Superior temporal gyrus (tissue), 1 donor: ENCODE measurements at regions not wholly inside any gene's neighbourhood (a gene's known extent, or its start where the extent isn't known, plus 50 kb on each side); places are given as distances from the start of the nearest gene placed in this dataset.
"Not testable (repeated sequence)": the region's sequence is repeated elsewhere in the genome, so short reads cannot be mapped to it uniquely, and the experiment has no call there.

Experiments
- DNase-seq: peaks from one replicate; pipeline ENCODE4 v3.0.0-alpha.2; 2016; ENCODE audit errors: extremely low spot score

GRCh38 chr10:71116426-71116825 is 95.9 kb upstream of the UNC5B start:
- DNase-seq, result no peak

GRCh38 chr10:71117589-71117988 is 94.8 kb upstream of the UNC5B start:
- DNase-seq, result not testable (repeated sequence)

DNA sequence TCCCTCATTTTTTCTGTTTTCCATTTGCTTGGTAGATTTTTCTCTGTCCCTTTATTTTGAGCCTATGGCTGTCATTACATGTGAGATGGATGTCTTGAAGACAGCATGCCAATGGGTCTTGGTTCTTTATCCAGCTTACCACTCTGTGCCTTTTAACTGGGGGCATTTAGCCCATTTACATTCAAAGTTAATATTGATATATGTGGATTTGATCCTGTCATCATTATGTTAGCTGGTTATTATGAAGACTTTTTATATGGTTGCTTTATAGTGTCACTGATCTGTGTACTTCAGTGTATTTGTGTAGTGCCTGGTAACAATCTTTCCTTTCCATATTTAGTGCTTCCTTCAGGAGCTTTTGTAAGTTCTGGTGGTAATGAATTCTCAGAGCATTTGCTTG is 89.3 kb upstream of the UNC5B start:
- DNase-seq, result no peak

DNA sequence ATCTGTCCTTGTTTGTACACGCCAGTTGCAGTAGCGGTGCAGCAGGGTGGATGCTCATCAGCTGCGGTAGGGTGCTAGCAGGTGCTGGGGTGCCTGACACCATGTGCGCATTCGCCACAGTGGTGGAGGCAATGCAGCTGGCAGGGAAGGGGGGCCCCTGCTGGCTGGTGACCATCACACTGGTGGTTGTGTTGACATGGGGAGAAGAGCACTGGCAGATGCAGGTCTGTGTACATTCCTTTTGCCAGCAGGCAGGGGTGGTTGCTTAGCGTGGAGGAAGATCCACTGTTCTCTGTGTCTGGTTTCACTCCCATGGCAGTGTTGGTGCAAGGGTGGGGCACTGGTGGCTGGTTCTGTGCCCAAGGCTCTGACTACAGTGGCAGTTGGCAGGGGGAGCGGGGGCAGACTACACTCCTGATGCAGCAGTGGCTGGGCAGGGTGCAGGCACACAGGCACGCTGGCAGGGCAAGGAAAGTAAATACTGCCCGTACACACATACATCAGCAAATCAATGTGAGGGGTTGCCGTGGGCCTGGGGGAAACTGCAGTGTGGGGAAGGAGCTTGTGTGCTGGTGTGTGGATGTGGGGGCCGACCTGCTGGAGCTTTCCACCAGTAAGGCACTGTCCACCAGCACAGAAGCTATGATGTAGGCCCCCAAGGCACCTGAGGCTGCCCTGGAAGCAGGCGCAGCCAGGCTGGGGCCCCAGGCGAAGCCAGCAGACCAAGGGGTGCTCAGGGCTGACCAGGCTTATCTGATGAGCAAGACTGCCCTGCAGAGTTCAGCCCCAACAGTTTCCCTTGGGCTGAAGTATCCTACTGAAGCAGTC is 87.2 kb upstream of the UNC5B start:
- no peak for DNase-seq

- DNase-seq, result no peak
These were observed 86.6 kb upstream of the UNC5B start for GRCh38 chr10:71125749-71126107.

DNA sequence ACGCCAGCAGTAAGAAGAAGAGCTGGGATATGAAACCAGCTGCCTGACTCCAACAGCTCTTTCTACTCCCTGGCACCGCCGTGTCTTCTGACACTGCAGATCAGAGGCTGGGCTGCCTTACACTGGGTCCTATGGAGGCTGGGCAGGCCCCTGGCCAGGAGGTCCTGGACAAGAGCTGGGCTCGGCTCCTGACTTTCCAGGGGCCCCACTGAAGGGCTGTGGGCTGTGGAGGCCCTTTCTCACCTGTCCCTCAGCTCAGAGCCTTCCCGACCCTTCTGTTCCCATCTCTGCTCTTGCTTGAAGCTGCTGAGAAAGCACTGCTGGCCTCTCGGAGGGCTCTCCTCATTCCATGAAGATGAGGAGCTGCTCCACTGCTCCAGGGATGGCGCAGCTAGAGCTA is 85.9 kb upstream of the UNC5B start:
- no peak for DNase-seq

- no peak for DNase-seq
These were observed 85.3 kb upstream of the UNC5B start for GRCh38 chr10:71127104-71127503.

DNA sequence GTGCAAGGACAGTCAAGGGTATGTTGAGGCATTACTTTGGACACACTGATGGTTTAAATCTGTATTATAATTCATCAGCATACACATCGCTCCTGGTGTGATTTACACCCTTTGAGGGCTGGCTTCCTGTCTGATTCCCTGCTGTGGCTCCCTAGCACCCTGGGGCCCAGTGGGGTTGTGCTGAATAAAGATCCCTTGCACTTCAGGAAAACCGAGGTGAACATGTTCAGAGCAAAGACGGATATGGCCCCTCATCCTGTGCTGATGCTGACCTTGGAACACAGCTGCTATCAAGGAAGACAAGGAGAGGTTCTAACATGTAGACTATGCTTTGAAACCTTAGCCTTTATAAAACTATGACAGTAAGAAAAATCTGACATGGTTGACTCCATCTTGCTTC is 84.6 kb upstream of the UNC5B start:
- DNase-seq, result no peak

DNA sequence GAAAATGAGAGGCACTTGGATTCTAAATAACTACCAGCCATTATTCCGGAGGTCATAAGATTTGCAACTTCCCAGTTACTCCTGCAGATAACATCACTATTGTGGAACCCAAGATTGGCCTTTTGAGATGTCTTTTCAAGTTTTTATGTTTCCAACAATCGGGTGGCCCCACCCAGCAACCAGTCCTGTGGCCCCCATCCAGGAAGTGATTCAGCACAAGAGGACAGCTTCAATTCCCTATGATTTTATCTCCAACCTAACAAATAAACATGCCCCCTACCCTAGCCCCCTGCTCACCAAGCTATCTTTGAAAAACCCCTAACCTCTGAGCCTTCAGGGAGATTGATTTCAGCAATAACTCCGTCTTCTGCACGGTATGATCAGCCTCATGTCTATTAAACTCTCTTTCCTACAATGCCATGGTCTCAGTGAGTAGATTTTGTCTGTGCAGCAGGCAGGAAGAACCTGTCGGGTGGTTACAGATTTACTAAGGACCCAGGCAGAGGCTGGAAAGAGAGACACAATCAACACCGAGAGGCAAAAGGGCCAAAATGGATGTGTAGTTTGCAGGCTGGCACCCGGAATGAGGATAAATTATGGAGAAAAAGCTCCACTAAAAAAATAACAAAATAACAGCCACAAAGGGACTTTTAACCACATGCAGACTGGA is 83.9 kb upstream of the UNC5B start:
- DNase-seq, result no peak

DNA sequence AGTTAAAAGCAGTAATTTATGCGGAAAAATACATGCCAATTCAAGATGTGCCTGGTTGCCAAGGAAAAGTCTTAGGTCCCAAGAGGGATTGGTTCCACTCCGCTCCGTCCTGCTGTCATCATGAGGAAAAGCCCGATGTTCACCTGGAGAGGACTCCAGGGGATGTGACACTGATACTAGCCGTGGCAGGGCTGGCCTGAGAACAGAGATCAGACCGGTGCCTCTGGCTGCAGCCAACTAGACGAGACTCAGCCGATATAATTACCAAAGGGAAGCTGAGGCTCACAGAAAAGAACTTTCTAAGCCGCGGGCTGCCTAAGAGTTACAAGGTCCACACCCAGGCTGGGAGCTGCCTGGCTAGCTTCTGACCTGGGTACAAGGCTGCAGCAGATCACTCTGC is 81.3 kb upstream of the UNC5B start:
- DNase-seq, result no peak

DNA sequence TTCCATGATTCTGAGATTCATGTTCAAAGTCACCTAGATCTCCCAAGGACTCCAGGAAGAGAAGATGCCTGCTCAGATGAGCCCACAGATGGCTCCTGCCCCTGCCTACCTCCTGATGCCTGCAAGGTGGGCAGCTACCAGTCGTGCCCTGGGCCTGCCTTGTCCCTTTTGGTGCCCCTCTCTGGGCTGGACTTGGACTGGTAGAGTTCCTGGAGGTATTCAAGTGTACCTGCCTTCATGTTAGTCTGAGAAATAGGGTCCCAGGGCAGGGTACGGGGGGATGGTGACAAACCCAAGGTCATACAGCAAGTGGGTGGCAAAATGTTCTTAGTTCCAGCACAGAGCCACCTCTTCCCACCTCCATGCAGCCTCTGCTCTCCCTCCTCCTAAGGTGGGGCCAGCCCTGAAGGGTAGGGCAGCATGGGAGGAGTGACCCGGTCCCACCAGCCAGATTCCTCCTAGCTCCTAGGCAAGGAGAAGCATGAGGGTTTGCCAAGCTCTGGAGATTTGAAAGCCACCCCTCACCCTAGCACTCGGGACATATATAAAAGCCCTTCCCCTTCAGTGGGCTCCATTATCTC is 80.8 kb upstream of the UNC5B start:
- DNase-seq, result no peak

DNA sequence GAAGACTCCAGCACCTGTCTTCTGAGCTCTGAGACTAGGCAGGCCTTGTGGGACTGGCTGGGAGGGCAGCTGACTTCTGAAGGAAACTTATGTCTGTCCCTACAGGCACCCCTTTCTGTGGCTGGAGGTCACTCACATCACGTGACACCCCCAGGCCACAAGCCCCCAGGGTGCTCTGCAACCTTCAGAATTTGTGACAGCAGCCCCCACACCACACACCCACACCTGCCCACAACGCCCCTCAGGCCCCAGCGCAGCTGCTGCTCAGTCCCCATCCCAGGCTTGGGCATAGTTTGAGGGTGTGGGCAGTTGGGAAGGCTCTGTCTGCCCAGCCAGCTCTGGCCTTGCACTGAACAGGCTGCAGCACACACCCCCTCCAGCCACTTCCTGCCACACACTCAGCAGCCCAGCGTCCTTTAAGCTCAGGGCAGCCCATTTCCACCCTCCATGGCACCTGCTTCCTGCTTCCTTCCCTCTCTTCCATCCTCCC is 80.0 kb upstream of the UNC5B start:
- DNase-seq, result no peak

DNA sequence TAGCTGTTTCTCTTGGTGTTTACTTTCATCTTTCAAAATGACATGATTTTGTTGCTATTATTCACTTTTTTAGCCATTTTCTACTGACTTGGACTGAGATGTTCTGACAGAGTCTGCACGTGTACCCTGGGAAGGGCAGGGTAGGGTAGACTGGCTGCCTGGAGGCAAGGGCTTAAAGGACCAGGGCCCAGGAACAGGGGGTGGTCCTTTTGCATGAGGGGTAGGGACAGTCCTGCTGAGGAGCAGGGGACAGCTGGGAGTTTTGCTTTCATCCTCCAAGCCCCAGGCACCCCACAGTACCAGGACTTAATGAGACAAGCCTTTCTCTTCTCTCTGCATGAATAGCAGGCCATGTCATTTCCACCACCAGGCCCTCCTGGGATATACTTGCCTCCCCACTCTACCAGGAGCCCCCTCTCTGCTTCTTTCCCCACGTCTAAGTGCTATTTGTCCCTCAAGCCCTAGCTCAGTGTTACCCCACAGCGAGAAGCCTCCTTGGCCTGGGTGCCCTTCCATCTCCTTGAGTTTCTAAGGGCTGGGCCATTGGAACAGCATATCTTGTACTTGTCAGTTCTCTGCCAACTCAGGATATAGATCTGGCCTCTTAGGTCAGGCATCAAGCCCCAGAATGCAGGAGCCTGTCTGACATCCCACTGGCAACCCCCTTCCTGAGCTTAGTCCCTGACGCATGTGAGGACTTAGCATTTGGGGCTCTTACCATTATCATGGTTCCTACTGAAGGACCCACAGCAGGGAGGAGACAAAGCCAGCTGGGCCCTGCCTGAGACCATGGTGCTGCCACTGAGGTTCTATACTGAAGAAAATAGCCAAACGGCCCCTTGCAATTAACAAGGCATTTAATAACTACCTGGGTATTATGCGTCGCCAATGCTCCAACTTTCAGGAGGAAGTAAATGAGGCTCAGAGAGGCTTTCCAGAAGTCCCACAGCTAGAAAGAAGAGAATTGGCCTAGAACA is 78.4 kb upstream of the UNC5B start:
- no peak for DNase-seq

DNA sequence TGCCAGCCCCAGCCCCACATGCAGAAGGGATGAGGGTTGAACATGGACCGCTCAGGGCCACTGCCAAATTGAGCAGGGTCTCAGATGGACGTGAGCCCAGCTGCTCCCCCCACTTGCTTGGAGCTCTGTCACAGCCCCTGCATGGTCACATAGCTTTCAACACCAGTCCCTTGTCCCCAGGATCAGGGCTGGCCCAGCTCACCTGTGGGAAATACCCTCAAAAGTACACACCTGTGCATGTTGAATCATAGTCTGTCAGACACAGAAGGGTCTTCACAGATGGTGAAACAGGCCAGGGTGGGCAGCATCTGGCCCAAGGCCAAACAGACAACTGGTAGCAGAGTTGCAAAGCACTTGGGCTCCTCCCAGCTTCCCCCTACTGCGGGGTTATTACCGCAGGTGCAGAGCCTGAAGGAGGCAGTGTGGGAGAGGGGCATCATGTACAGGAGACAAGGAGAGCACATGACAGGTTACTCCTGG is 77.6 kb upstream of the UNC5B start:
- DNase-seq, result no peak

GRCh38 chr10:71135236-71135635 is 77.1 kb upstream of the UNC5B start:
- no peak for DNase-seq

DNA sequence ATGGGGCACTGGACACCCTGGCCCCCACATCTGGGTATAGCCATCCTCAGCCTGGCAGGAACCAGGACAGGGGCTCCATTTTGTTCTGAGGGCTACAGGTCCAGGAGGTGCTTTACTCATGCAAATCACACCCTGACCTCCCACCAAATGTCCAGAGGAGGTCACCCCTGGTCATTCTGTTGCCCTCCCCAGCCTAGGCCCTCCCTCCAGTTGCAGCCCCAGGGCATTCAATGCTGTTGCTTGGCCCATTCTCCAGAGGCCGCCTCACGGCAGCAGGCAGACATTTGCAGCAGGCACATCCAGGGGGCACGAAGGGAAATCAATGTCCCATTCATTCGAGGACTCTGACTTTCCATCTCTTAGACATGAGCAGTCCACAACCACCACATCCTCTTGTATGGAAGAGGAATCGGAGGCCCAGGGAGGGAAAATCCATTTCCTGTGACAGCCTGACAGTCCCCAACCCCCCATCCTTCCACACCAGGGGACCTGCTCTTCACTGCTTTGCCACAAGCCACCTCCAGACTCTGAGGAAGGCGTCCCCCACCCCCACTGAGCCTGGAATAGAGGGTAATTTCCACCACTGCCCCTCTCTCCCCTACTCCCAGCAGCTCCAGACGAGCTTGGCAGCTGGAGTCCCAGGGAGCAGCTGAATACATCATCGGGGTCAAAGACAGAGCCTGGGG is 76.2 kb upstream of the UNC5B start:
- DNase-seq, result no peak

DNA sequence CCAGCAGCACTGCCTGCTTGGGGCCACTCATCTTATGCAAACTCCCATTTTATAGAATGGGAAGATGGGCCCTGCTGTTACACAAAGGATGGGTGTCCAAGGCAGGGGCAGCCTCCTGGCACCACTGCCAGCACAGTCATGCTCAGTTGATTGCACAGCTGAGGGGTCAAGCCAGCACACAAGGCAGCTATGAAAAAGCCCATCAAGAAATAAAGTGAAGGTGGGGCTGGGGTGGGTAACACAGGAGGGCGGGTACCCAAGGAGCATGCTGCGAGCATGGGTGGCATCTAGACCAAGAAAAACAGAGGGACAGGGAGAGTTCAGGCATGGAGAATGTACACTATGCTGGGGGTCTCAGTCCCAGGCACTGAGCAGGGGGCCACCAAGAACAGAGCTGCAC is 74.7 kb upstream of the UNC5B start:
- DNase-seq, result no peak

- no peak for DNase-seq
These were observed 74.1 kb upstream of the UNC5B start for GRCh38 chr10:71138166-71138830.

- no peak for DNase-seq
These were observed 70.8 kb upstream of the UNC5B start for GRCh38 chr10:71141528-71141927.

DNA sequence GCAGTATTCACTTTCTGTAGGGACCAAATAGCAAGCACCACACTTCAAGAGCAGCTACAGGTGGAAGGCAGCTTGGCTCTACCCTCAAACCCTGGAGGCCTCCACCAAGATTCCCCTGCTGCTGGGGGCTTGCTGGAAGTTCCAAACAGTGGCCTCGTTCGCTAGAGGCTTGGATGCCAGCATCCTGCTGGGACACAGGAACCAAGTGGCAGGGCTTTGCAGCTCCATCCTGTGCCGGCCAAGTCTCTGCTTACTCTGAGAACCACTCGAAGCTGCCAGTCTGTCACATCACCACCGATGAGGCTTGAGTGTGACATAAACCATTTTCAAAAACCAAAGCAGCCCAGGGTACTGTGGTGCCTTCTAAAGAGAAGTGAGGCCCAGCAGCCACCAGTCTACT is 69.2 kb upstream of the UNC5B start:
- DNase-seq, result no peak

GRCh38 chr10:71143610-71144009 is 68.8 kb upstream of the UNC5B start:
- DNase-seq, result no peak
